GM19239 (cell line): ENCODE measurements at regions not wholly inside any gene's neighbourhood (a gene's known extent, or its start where the extent isn't known, plus 50 kb on each side); places are given as distances from the start of the nearest gene placed in this dataset.

Experiments used
- DNase-seq: peaks from one replicate; pipeline ENCODE4 v3.0.0; 2011; ENCODE audit warnings: low spot score; ENCODE audit not compliant: insufficient read length
- FAIRE-seq: peaks from 2 replicates; lab custom pipeline; 2011; peaks lifted over from hg19 to GRCh38; lab: Jason Lieb, UNC

DNA sequence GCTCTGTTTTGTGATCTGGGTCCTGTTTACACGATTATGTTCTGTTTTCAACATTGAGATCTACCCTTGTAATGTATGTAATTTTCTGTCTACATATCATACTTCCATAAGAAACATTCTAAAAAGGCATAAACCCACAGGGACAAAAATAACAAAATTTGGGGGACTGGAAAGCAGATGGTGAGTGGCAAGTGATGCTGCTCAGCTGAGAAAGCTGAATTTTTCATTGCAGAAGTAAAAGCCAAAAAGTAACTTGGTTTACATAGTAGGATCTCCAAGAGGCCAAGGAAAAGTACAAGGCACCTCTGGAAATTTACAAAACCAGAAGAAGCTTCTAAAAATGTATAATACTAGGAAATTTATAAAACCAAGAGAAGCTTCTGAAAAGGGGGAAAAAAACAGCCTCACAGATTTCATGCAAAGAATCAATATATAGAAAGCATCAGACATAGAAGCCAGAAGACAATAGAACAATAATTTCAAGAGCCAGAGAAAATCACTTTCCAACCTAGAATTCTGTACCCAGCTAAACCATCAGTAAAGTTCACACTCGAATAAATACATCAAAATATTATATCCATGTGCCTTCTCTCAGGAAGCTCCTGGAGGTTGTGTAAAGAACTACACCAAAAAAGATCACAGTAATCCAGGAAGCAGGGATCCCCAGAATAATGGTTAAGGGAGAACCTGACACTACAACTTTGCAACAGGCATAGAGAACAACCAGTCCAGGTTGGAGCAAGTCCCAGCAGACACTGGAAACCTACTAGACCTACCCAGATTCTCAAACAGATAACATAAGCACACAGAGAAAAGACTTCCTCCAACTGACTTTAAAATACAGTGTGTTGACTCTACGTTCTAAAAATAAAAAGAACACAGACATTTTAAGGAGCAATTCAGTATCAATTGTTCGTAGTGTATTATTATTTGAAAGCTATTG lies 401.7 kb upstream of the HS6ST1 start:
- DNase-seq: no peak
- no peak for FAIRE-seq

- FAIRE-seq: no peak
- DNase-seq: no peak
These were observed 402.4 kb upstream of the HS6ST1 start for GRCh38 chr2:128721096-128721495.

DNA sequence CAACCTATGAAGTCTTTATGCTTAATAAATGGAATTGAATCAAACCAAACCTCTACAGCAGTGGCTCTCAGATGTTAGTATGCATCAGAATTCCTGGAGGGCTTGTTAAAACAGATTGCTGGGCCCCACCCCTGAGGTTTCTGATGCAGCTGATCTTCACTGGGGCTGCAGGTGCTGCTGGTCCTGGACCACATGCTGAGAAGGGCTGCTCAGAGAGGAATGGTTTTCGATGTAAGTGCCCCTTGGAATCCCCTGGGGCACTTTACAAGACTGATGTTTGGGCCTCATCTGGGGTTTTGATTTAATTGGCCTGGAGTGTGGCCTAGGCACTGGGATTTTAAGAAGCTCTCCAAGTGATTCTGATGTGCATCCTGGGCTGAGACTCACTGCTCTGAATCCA lies 403.8 kb upstream of the HS6ST1 start:
- FAIRE-seq: no peak
- DNase-seq: no peak

GRCh38 chr2:128724547-128724946 lies 405.9 kb upstream of the HS6ST1 start:
- DNase-seq (no peak), FAIRE-seq (no peak)

GRCh38 chr2:128724972-128725371 lies 406.3 kb upstream of the HS6ST1 start:
- FAIRE-seq (no peak), DNase-seq (no peak)

- no peak for DNase-seq
- no peak for FAIRE-seq
These were observed 407.6 kb upstream of the HS6ST1 start for GRCh38 chr2:128726236-128726635.

DNA sequence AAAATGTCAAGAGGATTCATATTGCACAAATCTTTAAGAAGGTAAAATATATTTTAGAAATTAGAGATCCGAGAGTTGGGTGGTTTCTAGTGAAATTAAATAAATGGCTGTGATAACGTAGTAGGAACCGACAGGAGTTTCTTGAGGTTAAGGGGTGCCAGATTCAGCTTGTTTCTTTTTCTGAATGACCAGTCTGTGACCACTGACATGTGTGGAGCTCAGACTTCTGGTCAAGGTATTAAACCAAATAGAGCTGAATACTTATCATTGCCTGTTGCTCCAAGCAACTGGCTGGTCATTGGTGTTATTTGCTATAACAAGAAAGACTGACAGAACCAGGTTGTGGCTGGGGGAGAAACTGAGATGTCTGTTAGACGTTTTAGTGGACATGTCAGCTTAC lies 408.2 kb upstream of the HS6ST1 start:
- no peak for FAIRE-seq
- DNase-seq: no peak

GRCh38 chr2:128727404-128727803 lies 408.7 kb upstream of the HS6ST1 start:
- no peak for FAIRE-seq

GRCh38 chr2:128727914-128728313 lies 409.2 kb upstream of the HS6ST1 start:
- DNase-seq: no peak

More at GRCh38 chr2:128727404-128727803, 408.7 kb upstream of the HS6ST1 start:
- no peak for DNase-seq

DNA sequence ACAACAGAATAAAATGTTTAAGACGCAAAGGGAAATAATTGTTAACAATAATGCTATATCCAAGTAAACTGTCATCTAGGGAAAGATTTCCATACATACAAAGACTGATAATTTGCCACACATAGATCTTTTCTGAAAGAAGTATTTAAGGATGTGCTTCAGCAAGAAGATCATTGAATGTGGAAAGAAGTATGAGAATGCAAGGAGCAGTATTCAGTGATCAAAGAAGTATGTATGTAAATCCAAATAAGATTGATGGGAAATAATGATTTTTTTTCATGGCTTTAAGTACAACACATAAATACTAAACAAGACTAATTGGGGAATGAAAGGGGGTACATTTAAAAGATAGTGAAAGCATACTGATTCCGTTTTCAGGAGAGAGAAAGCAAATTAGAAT lies 410.4 kb upstream of the HS6ST1 start:
- FAIRE-seq (no peak), DNase-seq (no peak)

More at GRCh38 chr2:128727914-128728313, 409.2 kb upstream of the HS6ST1 start:
- peak; percentile 4 for FAIRE-seq

DNA sequence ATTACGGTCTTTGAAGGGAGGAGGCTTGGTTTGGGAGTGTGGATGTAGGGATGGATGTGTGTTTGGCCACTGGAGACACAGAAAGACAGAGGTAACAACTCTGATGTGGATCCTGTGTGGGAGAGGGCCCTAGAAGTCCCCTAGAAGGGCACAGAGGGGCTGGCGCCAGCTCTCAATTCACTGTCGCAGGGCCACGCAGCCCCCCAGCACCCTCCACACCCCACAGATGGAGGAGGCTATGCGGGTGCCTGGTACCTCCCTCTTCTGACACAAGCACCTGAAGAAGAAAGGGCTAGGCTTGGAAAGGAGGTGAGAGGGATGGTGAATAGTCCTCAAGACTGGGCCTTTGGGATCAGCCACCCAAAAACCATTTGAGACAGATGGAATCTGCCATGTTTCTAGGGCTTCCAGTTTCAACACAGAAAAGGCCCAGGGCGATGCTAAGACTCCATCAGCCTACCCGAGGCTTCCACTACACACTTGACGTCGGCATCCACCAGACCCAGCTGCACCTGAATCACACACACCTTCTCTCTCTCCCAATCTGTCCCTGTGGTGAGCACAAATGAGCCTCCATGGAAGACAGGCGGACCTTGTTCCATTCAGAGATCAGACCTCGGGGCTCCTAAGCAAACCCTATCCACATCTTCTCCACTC lies 413.5 kb upstream of the HS6ST1 start:
- DNase-seq: no peak
- no peak for FAIRE-seq

DNA sequence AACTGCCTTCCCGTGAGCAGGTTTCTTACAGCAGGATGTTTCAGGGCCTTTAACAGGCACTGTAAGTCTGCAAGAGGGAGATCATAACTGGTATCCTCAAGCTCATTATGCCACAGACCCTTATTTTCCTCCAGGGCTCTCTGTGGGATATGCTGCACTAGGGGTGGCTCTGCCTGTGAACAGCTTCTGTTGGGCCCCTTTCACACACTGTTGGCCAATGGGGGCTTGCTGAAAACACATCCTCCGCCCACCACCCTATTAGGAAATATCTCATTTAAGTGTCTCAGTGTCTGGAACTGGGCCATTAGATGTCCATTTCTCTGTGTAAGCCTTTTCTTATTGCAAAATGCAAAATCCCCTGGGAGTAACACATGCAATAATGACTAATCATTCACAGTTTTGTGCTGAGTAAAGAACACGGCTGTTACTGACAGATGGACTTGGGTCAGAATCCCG lies 414.3 kb upstream of the HS6ST1 start:
- no peak for DNase-seq

DNA sequence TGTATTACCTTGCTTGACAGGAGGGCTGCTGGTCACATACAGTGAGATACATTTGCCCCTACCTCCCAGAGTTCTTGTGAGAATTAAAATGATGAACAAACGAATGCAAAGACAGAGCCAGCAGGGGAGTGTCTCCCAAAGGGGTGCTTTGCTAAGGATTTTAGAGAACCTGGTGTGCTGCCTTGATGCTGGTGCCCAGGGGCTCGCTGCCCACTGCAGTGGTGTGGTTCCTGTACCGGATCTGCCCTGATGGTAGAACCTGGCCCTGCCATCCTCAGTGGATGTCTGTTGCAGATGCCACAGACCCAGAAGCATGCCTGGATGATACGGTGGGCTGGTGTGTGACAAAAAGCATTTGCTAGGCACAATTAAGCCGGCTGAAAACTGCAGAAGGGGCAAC lies 414.8 kb upstream of the HS6ST1 start:
- FAIRE-seq (no peak), DNase-seq (no peak)

More for the DNA sequence above, 414.3 kb upstream of the HS6ST1 start:
- peak; percentile 52 for FAIRE-seq

GRCh38 chr2:128734521-128735295 lies 416.0 kb upstream of the HS6ST1 start:
- DNase-seq (peak; percentile 23), FAIRE-seq (no peak)

DNA sequence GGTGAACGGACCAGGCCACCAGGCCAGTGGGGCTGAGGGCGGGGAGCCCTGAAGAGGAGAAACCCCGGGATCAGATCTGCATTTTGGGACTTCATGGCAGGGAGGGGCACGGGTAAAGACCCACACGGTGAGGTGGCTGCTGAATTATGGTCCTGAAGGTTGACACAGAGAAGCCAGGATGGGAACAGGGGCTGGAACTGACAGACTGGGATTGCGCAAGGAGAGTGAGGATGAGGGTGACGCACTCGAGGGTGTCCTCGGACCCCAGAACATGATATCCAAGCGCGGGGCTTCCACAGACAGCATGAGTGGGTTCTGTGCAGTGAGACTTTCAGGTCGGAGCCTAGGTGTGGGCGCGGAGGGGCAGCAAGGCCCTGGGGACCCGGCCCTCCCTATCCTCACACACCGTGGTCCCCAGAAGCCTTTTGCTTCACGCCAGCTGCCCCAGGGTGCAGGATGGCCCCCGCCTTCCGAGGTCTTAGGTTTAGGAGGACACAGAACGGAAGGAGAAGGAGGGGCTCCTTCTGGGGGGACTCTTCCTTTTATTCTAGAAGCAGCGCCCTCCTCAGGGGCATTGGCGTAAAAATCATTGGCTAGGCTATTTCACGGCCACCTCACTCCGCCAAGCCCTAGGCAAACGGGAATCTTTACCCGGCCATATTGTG lies 416.8 kb upstream of the HS6ST1 start:
- no peak for FAIRE-seq
- no peak for DNase-seq

DNA sequence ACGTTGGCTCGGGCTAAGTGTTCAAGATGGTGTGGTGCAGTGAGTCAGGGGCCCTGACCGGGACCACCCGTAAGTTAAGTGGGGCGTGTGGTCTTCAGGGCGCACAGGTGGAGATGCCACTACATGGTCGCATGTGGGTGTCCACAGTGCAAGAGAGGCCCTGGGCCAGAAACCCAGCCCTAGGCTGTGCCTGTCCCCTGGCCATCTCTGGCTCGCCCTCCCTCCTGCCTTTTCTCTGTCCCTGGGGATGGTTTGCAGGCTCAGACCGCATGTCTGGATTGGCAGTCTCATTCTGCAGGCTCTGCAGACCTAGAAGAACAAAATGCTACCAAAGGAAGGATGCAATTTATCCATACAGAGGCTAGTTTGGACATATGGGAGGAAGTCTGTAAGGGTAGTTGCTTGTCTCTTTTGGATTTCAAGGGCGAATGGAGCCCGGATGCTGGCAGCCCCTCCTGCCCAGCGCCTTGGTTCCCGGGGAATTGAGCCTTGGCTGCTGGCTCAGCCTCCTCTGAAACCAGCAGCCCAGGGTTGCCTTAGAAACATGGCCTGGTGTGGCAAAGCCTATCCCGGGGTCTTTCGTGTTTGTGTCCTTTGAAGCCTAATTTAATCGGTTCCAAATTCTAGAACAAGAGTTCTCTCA lies 417.5 kb upstream of the HS6ST1 start:
- DNase-seq (no peak), FAIRE-seq (no peak)

- peak; percentile 76 for DNase-seq
- peak; percentile 85 for FAIRE-seq
These were observed 418.2 kb upstream of the HS6ST1 start for GRCh38 chr2:128736689-128737545.

DNA sequence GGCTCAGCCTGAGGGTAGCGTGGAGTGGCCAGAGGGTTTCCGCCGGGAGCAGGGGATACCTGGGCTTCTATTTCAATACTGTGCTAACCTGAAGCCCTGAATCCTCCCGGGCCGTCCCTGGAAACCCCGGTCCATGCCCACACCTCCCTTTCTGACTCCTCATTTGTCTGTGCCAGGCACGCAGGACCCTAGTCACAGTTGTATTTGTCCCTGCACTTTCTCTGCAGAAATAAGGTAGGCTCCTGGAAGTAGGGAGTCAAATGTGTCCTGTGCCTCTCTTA lies 418.8 kb upstream of the HS6ST1 start:
- no peak for FAIRE-seq
- DNase-seq: no peak
